ENCODE measurements at regions not wholly inside any gene's neighbourhood (a gene's known extent, or its start where the extent isn't known, plus 50 kb on each side); places are given as distances from the start of the nearest gene placed in this dataset.
A peak's percentile ranks its signal among the peaks of the same experiment; 100 is the strongest.

- DNase-seq (no peak), ATAC-seq (replicated peaks) (no peak)
- Mint-ChIP-seq H3K9me3 (no peaks in the 10 kb centered on the region), H3K4me1 (ENCODE audit: low read depth in 2 of 2) (no peaks in the 10 kb centered on the region), H3K4me3 (no peak overlapping the region), H3K27ac (no peak overlapping the region), H3K36me3 (ENCODE audit: insufficient read depth) (no peaks in the 10 kb centered on the region), H3K27me3 (peaks cover 36 to 44% of the 10 kb centered on the region in 2 donors)
These were observed 193.4 kb upstream of the GAS1 start for GRCh38 chr9:87140605-87141109.

DNA sequence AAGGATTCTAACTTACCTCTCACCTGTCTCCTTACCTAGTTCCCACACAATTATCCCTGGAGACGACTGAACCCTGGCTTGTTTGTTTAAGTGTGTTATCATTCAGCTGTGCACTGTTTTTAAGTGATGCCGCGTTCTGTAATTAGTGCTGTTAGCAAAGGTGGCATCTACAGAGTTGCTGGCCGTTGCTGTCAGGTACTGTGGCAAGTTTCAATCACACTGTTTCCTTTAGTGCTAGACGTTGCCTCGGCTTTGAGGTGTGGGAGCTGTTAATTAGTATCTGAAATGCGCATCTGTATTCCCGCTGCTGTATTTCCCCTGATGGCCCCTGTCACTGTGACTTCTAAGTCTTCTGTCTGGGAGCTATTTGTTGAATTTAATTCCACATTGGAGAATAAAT is 193.8 kb upstream of the GAS1 start:
- DNase-seq, result no peak
- Mint-ChIP-seq H3K27ac (no peak overlapping the region), H3K4me3 (no peak overlapping the region), H3K9me3 (no peaks in the 10 kb centered on the region), H3K36me3 (ENCODE audit: insufficient read depth) (no peaks in the 10 kb centered on the region), H3K4me1 (ENCODE audit: low read depth in 2 of 2) (no peaks in the 10 kb centered on the region), H3K27me3 (peaks cover 37 to 48% of the 10 kb centered on the region in 2 donors)
- ATAC-seq (replicated peaks), result no peak

DNA sequence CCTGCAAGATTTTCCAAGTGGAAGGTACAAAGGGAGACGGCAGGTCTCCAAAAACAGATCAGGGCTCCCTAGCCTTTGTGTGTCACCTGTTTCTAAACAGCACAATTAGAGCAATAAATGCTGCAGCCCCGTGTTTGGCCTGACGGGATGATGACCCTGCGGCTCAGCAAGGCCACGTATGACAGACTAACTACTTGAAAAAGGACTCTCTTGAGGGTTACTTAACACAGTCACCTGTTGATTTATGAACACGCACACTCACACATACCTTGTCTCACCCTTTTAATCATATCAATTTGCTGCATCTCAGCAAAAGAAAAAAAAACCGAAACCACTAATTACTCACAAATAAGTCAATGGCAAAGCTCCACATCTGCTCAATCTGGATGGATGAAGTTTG is 199.6 kb upstream of the GAS1 start:
- Mint-ChIP-seq H3K9me3 (no peaks in the 10 kb centered on the region), H3K4me3 (no peak overlapping the region), H3K4me1 (ENCODE audit: low read depth in 2 of 2) (peaks cover 3 to 5% of the 10 kb centered on the region in 2 donors), H3K36me3 (ENCODE audit: insufficient read depth) (no peaks in the 10 kb centered on the region), H3K27me3 (peaks cover 69 to 72% of the 10 kb centered on the region in 2 donors), H3K27ac (no peak overlapping the region)
- no peak for DNase-seq
- no peak for ATAC-seq (replicated peaks)

DNA sequence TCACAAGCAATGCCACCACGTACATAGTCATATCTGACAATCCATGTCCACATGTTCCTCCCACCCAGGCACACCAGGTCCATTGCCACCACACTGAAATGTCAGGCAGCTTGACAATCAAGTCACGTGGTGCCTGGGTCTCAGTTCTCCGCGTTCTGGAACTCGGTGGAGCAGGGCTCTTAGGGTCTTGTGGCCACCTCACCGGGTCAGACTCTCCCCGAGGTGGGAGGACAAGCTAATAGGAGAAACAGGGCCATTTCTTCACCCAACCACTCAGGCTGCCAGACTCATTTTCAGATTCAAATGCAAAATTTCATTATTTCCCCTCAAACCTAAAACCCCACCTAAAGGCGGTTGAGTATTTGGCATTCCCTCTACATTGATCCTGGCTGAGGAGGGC is 200.5 kb upstream of the GAS1 start:
- ATAC-seq (replicated peaks) (no peak), DNase-seq (no peak)
- Mint-ChIP-seq H3K27ac (no peak overlapping the region), H3K9me3 (no peaks in the 10 kb centered on the region), H3K4me3 (peak overlapping the region in 1 of 2 donors; percentile 56), H3K27me3 (peaks cover 68 to 69% of the 10 kb centered on the region in 2 donors), H3K4me1 (ENCODE audit: low read depth in 2 of 2) (peaks cover 3 to 5% of the 10 kb centered on the region in 2 donors), H3K36me3 (ENCODE audit: insufficient read depth) (no peaks in the 10 kb centered on the region)

GRCh38 chr9:87148331-87149104 is 201.2 kb upstream of the GAS1 start:
- DNase-seq, result no peak
- Mint-ChIP-seq H3K9me3 (no peaks in the 10 kb centered on the region), H3K4me3 (peak overlapping the region; percentile 56 to 72)

DNA sequence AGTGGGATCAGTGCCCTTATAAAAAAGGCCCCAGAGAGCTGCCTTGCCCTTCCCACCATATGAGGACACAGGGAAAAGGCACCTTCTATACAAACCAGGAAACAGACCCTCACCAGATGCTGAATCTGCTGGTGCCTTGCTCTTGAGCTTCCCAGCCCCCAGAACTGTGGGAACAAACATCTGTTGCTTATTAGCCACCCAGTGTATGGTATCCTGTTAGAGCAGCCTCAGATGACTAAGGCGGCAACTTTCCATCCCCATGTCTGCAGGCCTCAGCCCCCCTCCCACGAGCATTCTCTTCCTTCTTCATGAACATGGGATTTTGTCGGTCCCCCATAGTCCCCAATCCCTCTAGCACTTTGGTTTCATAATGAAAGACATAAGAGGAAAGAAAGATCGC is 202.5 kb upstream of the GAS1 start:
- Mint-ChIP-seq H3K9me3 (no peaks in the 10 kb centered on the region), H3K4me3 (no peak overlapping the region), H3K27ac (no peak overlapping the region), H3K36me3 (ENCODE audit: insufficient read depth) (no peaks in the 10 kb centered on the region), H3K27me3 (peaks cover 65 to 79% of the 10 kb centered on the region in 2 donors), H3K4me1 (ENCODE audit: low read depth in 2 of 2) (peaks cover 3 to 5% of the 10 kb centered on the region in 2 donors)
- ATAC-seq (replicated peaks), result no peak
- no peak for DNase-seq

More at GRCh38 chr9:87148331-87149104, 201.2 kb upstream of the GAS1 start:
- Mint-ChIP-seq H3K27ac (no peak overlapping the region), H3K36me3 (ENCODE audit: insufficient read depth) (no peaks in the 10 kb centered on the region), H3K27me3 (peaks cover 69 to 71% of the 10 kb centered on the region in 2 donors), H3K4me1 (ENCODE audit: low read depth in 2 of 2) (peaks cover 3 to 5% of the 10 kb centered on the region in 2 donors)
- no peak for ATAC-seq (replicated peaks)

- no peak for DNase-seq
- no peak for ATAC-seq (replicated peaks)
- Mint-ChIP-seq H3K36me3 (ENCODE audit: insufficient read depth) (no peaks in the 10 kb centered on the region), H3K4me1 (ENCODE audit: low read depth in 2 of 2) (peaks cover 3 to 5% of the 10 kb centered on the region in 2 donors), H3K27ac (no peak overlapping the region), H3K4me3 (no peak overlapping the region), H3K9me3 (no peaks in the 10 kb centered on the region), H3K27me3 (peaks cover 61 to 67% of the 10 kb centered on the region in 2 donors)
These were observed 204.9 kb upstream of the GAS1 start for GRCh38 chr9:87152256-87152655.

DNA sequence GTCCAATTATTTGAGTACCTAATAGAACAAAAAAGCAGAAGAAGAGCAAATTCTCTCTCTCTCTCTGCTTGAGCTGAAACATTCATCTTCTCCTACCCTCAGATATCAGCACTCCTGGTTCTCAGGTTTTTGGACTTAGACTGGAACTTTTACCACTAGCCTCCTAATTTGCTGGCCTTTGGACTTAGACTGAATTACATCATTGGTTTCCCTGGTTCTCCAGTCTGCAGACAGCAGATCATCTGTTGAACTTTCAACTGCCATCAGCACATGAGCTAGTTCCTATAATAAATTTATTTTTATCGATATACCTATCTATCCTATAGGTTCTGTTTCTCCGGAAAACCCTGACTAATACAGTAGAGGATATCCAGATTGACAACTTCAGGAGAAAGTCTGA is 208.9 kb upstream of the GAS1 start:
- no peak for ATAC-seq (replicated peaks)
- Mint-ChIP-seq H3K27me3 (peaks cover 36 to 40% of the 10 kb centered on the region in 2 donors), H3K27ac (no peak overlapping the region), H3K9me3 (no peaks in the 10 kb centered on the region), H3K36me3 (ENCODE audit: insufficient read depth) (no peaks in the 10 kb centered on the region), H3K4me3 (no peak overlapping the region), H3K4me1 (ENCODE audit: low read depth in 2 of 2) (no peaks in the 10 kb centered on the region)
- DNase-seq, result no peak

GRCh38 chr9:87157366-87158031 is 210.2 kb upstream of the GAS1 start:
- H3K4me1 Mint-ChIP-seq (ENCODE audit: low read depth in 2 of 2), result no peaks in the 10 kb centered on the region
- H3K4me3 Mint-ChIP-seq, result no peak overlapping the region
- no peaks in the 10 kb centered on the region for H3K36me3 Mint-ChIP-seq (ENCODE audit: insufficient read depth)
- ATAC-seq (replicated peaks), result no peak
- H3K9me3 Mint-ChIP-seq, result no peaks in the 10 kb centered on the region
- H3K27me3 Mint-ChIP-seq, result peaks cover 30 to 36% of the 10 kb centered on the region in 2 donors
- H3K27ac Mint-ChIP-seq, result no peak overlapping the region
- no peak for DNase-seq

DNA sequence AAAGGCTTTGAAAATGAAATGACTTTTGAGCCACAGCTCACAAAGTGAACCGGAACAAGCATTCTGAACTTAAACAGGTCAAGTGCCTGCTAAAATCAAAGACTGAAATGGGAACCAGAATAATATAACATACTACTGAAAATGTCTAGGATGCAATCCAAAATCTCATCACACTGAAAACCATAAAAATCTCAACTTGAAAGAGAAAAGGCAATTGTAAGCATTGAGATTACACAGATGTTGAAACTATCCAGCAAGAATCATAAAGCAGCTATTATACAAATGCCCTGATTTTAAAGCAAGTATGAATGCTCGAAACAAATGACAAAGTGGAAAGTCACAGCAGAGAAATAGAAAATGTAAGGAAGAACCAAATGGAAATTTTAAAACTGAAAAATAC is 211.5 kb upstream of the GAS1 start:
- no peak overlapping the region for H3K4me3 Mint-ChIP-seq
- ATAC-seq (replicated peaks) (no peak), DNase-seq (no peak)
- no peaks in the 10 kb centered on the region for H3K9me3 Mint-ChIP-seq
- no peaks in the 10 kb centered on the region for H3K4me1 Mint-ChIP-seq (ENCODE audit: low read depth in 2 of 2)
- H3K36me3 Mint-ChIP-seq (ENCODE audit: insufficient read depth), result no peaks in the 10 kb centered on the region
- H3K27me3 Mint-ChIP-seq, result peaks cover 30 to 35% of the 10 kb centered on the region in 2 donors
- H3K27ac Mint-ChIP-seq, result no peak overlapping the region

DNA sequence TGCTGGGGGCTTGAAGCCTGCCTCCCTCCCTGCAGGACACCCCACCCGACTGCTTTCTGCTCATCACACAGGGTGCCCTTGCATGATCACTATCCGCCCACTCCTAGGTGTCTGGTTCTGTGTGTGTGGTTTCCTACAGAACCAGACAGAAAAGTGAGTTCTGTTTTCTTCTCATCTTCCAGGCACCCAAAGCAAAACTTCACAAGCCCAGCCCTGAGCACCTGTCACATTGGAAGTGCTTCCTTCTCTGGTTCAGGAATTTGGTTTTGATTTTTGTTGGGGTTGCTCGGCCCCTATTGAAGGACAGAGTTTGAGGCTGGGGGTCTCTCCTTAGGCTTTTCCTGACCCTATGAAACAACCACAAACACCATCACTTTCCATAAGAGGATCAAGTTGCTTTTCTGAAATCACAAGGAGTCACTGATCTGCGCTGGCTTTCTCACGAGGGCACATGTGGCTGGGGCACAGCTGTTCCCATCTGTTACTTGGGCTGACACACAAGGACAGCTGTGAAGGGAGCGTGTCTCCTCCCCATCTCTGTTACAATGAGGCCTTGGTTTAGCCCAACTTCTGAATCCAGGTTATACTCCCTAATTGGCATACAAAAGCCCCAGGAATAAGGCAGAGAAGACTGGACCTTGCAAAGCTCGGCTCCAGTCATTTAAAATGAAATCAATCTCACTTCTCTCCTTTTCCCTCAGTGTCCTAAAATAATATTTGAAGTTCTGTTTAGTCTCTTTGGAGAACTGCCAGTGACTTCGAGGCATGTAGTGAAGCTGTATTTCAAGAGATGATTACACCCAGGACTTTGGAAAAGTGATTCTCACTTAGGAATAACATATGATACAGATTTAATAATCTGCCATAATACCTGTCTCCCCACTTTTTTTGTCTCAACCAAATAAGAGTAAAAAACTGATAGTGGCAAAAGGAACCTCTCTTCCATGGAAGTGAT is 213.1 kb upstream of the GAS1 start:
- no peaks in the 10 kb centered on the region for H3K4me1 Mint-ChIP-seq (ENCODE audit: low read depth in 2 of 2)
- ATAC-seq (replicated peaks), result no peak
- DNase-seq, result no peak
- no peaks in the 10 kb centered on the region for H3K9me3 Mint-ChIP-seq
- H3K27ac Mint-ChIP-seq, result no peak overlapping the region
- H3K4me3 Mint-ChIP-seq, result no peak overlapping the region
- H3K27me3 Mint-ChIP-seq, result peaks cover 20 to 43% of the 10 kb centered on the region in 2 donors
- H3K36me3 Mint-ChIP-seq (ENCODE audit: insufficient read depth), result no peaks in the 10 kb centered on the region

GRCh38 chr9:87167161-87167560 is 219.9 kb upstream of the GAS1 start:
- no peak for ATAC-seq (replicated peaks)
- Mint-ChIP-seq H3K36me3 (ENCODE audit: insufficient read depth) (peaks cover 3% of the 10 kb centered on the region), H3K4me1 (ENCODE audit: low read depth in 2 of 2) (no peaks in the 10 kb centered on the region), H3K27me3 (peaks cover 26 to 34% of the 10 kb centered on the region in 2 donors), H3K4me3 (no peak overlapping the region), H3K27ac (no peak overlapping the region), H3K9me3 (no peaks in the 10 kb centered on the region)
- no peak for DNase-seq

DNA sequence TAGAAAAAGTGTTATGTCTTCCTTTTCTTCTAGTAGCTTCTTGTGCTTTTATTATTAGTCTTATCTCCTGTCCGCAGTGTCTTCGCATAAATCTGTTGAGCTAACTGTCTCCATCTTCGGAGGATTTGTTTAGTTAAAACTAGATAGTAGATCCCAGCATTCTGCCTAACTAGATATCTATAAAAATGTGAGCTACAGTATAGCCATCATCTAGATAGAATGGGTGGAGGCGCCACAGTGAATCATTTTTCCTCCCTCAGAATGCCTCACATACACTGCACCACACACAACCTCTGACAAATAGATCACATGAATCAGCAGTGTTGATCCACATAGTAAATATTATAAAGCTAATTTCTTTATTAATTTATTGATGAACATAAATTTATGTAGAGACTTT is 220.3 kb upstream of the GAS1 start:
- DNase-seq (no peak), ATAC-seq (replicated peaks) (no peak)
- no peak overlapping the region for H3K4me3 Mint-ChIP-seq
- H3K27ac Mint-ChIP-seq, result no peak overlapping the region
- H3K9me3 Mint-ChIP-seq, result no peaks in the 10 kb centered on the region
- H3K36me3 Mint-ChIP-seq (ENCODE audit: insufficient read depth), result peaks cover 3% of the 10 kb centered on the region
- H3K27me3 Mint-ChIP-seq, result peaks cover 26 to 34% of the 10 kb centered on the region in 2 donors
- no peaks in the 10 kb centered on the region for H3K4me1 Mint-ChIP-seq (ENCODE audit: low read depth in 2 of 2)

Measured in effector memory CD8-positive, alpha-beta T cell (primary cell).